ENCODE measurements at regions not wholly inside any gene's neighbourhood (a gene's known extent, or its start where the extent isn't known, plus 50 kb on each side); places are given as distances from the start of the nearest gene placed in this dataset.

DNA sequence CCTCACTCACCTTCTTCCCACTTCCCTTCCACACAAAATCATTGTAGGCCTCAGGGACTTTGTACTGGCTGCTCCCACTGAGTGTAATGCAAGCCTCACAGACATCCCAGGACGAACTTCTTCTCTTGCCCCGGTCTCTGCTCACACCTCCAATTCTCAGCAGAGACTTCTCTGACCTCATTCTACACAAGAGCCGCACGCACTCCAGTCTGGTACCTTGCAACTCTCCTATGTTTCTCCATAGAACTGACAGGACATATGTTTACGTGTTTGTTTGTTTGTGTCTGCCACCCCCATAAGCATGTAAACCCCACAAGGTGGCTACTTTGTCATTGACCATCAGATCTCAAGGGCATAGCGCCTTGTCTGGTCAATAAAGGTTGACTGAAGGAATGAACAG is 350.8 kb downstream of the AJAP1 start:
- DNase-seq (ENCODE audit: low read depth, low spot score), result no peak
- in situ Hi-C loops (cut with HindIII; ENCODE audit: low pct_unique_long_range_greater_than_20kb, low sequenced_read_pairs), result no loop called here

DNA sequence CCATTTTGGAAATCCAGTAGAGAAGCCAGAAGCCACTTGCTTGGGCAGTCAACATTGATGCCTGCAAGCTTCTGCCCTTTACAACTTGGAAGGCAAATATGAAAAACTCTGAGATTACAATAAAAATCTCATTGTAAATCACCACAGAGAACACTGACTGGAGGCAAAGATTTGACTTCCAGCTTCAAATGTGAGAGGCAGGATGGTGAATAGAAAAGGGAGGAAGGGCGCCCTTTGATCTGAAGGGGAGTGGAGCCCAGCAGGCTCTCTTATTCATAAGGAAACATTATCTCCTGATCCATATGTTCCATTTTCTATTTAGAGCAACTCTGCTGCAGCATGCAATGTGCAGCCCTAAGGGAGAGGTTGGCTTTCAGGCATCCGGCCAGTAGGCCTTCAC is 348.3 kb downstream of the AJAP1 start:
- DNase-seq (ENCODE audit: low read depth, low spot score), result no peak
- in situ Hi-C loops (cut with HindIII; ENCODE audit: low pct_unique_long_range_greater_than_20kb, low sequenced_read_pairs), result no loop called here

DNA sequence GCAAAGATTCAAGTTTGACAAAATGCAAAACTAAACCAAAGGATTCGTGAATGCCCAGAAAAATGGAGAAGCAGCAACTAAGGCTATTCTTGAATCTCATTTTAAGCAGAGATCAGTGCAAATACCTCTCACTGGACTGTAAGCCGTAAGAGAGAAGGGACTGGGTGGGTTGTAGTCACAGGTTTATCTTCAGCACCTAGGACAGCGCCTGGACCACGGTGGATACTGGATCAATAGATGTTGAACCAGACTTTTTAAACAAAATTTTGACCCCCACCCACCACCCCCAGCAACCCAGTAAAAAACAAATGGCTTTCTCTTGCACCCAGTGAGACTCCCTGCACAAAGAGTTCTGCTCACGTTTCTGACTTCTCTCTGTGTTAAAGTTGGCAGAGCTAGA is 347.1 kb downstream of the AJAP1 start:
- no peak for DNase-seq (ENCODE audit: low read depth, low spot score)
- in situ Hi-C loops (cut with HindIII; ENCODE audit: low pct_unique_long_range_greater_than_20kb, low sequenced_read_pairs), result no loop called here

DNA sequence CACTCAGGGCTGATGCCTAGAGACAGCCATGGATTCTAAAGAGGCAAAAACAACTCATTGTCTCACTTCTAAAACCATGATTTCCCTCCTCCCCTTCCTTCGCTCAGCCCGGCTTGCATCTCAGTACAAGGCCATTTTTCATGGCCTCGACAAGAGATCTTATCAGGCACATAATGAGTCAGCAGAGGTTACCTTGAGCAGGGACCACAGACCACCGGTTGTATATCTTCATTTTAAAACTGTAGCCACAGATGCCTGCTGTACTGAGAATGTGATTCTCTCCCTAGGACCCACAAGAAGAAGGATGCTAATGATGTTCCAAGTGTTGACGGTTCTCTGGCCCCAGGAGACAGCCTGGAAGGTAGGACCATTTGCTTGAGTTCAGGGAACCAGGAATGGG is 331.9 kb downstream of the AJAP1 start:
- in situ Hi-C loops (cut with HindIII; ENCODE audit: low pct_unique_long_range_greater_than_20kb, low sequenced_read_pairs), result no loop called here
- DNase-seq (ENCODE audit: low read depth, low spot score), result no peak

DNA sequence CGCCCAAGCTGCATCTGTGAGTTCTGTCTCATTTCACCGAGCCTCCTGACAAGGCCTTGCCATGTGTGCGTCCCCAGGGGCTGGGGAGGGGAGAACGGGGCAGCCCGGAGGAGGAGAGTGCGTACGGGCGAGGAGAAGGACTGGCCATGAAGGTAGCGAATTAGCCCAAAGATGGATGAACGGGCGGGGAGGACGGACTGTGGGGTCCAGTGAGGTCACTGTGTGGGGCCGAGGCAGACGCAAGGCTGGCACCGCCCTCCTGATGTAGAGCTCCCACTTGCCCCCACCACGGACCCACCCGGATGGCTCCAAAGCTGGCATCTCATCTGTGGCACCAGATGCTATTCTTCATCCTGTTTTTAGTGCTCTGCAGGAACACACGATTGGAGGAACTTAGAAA is 330.4 kb downstream of the AJAP1 start:
- in situ Hi-C loops (cut with HindIII; ENCODE audit: low pct_unique_long_range_greater_than_20kb, low sequenced_read_pairs), result no loop called here
- DNase-seq (ENCODE audit: low read depth, low spot score), result no peak

DNA sequence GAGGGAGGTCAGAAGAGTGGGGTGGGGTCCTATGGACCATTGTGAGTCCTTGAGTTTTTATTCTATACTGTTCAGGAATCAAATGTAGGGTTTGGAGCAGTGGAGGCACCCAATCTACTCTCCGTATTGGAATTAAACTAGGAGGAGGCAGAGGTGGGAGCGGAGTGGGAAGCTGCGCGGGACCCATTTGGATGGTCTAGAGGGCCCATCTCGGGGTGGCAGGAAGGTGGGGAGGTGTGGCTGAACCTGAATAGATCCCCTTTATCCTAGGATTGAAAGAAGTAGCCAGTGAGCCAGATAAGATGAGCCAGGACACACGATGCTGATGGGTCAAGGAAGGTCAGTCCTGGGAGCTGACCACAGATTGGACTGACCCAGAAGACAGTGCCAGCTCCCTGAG is 325.8 kb downstream of the AJAP1 start:
- no peak for DNase-seq (ENCODE audit: low read depth, low spot score)
- in situ Hi-C loops (cut with HindIII; ENCODE audit: low pct_unique_long_range_greater_than_20kb, low sequenced_read_pairs), result no loop called here

DNA sequence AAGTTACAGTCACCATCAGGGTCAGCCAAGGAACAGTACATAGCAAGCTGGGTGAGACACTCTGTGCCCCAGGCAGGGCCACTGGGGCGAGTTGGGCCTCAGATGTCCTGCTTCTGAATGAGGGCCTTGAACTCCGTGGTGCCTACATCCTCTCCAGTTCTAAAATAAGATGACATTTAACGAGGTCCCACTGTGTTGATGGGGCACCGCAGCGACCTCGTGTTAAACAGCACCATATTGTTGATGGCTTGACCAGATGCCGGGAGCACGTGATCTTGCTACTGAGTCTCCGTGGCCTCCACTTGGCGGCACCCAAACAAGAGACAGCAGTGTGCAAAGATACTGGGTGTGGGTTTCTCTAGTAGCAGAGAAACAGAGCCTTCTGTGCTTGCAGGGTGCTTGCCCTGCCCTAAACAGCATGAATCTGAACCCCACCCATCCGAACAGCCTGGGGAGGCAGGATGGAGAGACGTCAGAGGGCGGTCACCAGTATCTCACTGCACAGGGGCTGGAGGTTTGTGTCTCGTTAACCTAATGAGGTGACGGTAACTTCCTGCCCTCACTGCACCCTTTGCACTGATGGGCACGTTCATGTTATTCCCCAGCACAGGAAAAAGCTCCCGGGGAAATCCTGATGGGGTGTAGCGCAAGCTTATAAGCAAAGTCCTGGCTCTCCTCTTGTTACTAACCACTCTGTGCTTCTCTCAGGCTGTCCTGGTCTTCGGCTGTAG is 324.4 kb downstream of the AJAP1 start:
- in situ Hi-C loops (cut with HindIII; ENCODE audit: low pct_unique_long_range_greater_than_20kb, low sequenced_read_pairs), result no loop called here
- peak; percentile 59 for DNase-seq (ENCODE audit: low read depth, low spot score)

DNA sequence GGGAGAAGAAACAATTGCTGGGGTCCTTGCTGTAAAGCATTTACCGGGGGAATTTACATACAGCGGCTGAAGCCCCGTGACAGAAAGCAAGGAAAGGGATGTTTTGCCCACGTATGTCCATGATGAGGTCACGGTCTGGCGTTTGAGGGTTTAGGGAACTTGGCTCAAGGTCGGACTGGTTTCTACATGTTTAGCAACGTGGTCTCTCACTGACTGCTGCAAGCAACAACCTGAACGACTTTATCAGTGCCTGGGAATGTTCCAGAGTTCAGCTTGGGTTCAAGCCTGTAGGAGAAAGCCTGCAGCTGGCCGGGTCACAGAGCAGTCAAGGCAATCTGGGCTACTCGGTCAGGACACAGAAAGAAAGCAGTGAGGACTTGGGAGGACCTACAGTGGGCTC is 323.3 kb downstream of the AJAP1 start:
- in situ Hi-C loops (cut with HindIII; ENCODE audit: low pct_unique_long_range_greater_than_20kb, low sequenced_read_pairs), result no loop called here
- no peak for DNase-seq (ENCODE audit: low read depth, low spot score)

DNA sequence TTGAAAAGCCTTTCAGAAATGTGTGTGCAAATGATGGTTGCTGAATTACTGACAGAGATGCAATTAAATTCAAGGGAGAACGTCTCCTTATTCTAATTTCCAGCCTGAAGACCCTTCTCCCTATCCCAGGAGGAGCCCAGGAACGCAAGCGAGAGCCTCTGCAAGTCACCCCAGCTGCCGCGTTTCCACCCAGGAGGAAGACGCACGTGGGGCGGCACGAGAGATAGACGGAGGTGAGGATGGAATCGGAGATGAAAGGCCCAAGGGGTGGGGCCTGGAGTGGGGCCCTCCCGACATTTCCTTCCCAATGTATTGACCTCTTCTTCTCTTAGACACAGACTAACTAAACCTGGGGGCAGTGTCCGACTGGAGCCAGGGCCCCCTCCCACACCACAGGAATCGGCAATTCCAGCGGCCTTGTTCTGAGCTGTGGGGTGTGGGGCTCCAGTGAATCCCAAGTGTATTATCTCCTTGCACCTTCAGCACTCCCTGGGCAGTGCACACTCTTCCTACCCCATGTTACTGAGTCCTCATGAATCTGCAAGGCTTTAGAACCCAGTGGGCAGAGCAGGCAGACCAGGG is 322.5 kb downstream of the AJAP1 start:
- DNase-seq (ENCODE audit: low read depth, low spot score), result no peak
- in situ Hi-C loops (cut with HindIII; ENCODE audit: low pct_unique_long_range_greater_than_20kb, low sequenced_read_pairs), result no loop called here

DNA sequence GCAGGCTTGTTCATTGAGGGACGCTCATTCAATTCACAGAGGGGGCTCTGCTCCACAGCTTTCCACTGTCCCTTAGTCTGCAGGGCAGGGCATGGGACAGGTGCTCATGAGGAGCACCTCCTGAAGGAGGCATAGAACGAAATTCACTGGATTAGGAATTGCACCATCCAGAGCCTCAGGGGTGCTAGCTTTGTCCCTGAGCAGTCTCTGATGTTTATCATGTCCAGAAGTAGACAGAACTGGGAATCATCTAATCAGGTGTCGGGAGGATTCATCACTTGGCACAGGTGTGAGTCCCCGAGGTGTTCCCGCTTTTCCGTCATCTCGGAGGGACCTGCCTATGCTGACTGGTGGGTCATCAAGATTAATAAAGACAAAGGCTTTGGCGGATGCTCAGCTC is 321.4 kb downstream of the AJAP1 start:
- DNase-seq (ENCODE audit: low read depth, low spot score), result no peak
- in situ Hi-C loops (cut with HindIII; ENCODE audit: low pct_unique_long_range_greater_than_20kb, low sequenced_read_pairs), result no loop called here

DNA sequence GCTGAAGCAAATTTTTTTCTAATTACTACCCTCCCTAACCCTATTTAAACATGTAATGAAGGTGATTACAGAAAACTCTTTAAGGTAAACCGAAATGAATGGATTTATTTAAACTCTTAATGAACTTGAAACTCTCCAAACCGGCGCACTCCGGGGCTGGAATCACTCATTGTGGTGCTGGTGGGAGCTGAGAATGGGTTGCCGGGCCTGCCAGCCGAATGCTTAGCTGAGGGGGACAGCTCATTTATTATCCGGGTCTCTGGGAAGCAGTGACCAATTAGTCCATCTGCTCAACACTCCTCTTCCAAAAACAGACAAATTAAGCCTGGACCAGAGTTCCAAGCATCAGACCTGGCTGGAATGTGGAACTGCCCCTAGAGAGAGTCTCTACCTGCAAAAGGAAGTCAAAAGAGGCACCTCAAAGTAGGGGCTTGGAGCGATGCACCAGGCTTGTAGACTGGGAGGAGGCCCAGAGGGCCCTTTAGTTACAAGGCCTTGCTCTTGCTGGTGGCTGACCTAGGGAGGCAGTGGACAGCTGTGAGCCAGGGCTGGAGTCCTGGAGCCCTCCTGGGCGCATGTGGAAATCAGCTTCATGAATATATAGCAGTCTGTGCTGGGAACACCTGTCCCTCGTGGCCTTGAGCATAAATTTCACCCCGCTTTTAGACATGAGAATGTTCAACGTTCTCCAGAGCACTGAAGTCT is 320.7 kb downstream of the AJAP1 start:
- DNase-seq (ENCODE audit: low read depth, low spot score), result no peak
- in situ Hi-C loops (cut with HindIII; ENCODE audit: low pct_unique_long_range_greater_than_20kb, low sequenced_read_pairs), result no loop called here

DNA sequence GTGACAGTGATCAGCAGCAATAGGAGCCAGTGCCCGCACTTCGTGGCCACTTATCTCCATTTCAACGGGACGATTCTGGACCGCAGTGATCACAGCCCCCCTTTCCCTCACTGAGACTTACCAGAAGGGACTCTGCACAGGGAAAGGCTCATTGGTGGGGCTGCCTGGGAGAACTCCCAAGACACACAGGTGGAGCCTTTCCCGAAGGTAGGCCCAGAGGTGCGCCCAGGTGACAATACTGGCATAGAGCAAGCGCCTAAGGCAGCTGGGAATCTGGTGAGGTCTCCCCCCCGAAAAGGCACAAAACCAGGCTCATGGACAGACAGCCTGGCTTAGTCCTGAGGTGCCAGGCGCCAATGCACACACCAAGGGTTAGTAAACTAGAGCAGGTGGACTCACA is 318.9 kb downstream of the AJAP1 start:
- no peak for DNase-seq (ENCODE audit: low read depth, low spot score)

DNA sequence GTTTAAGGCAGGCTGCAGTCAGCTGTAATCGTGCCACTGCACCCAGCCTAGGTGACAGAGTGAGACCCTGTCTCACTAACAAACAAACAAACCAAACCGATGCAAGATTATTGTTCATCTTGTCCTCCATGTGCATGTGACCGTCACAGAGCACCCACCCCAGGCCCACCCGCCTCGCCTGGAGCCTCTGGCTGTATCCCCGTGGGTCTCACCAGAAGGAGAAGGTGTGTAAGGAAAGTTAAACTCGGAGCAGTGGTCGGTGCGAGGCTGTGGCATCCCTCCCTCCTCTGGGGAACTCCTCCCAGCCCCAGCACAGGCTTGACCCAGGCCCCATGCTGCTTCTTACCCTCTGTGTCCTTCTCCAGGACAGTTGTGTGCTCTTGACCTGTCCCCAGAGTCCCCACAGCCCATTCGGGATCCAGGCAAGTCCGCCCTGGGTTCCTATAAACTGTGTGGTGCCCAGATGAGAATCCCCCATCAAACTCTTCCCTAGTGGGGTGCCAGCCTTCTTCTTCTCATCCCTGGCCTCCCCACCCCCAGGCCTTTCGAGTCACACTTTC is 318.4 kb downstream of the AJAP1 start:
- DNase-seq (ENCODE audit: low read depth, low spot score), result no peak
- in situ Hi-C loops (cut with HindIII; ENCODE audit: low pct_unique_long_range_greater_than_20kb, low sequenced_read_pairs), result no loop called here

More for the DNA sequence above, 318.9 kb downstream of the AJAP1 start:
- in situ Hi-C loops (cut with HindIII; ENCODE audit: low pct_unique_long_range_greater_than_20kb, low sequenced_read_pairs), result no loop called here

DNA sequence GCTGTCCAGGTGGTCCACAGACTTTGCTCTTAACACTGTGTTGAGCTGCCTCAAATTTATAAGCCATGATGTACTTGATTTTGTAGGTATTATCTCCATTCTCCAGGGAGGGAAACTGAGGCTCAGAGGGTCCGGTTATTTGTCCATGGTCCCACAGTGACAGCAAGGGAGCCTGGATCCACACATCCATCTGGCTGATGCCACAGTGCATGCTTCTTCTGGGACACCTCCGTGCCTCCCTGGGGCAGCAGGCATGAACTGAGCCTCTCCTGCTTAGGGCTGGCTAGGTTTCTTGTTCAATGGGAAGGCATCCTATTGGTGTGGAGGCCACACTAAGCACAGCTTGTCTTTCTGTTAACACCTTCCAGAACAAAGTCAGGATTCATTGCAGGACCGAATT is 317.3 kb downstream of the AJAP1 start:
- no peak for DNase-seq (ENCODE audit: low read depth, low spot score)
- in situ Hi-C loops (cut with HindIII; ENCODE audit: low pct_unique_long_range_greater_than_20kb, low sequenced_read_pairs), result no loop called here

DNA sequence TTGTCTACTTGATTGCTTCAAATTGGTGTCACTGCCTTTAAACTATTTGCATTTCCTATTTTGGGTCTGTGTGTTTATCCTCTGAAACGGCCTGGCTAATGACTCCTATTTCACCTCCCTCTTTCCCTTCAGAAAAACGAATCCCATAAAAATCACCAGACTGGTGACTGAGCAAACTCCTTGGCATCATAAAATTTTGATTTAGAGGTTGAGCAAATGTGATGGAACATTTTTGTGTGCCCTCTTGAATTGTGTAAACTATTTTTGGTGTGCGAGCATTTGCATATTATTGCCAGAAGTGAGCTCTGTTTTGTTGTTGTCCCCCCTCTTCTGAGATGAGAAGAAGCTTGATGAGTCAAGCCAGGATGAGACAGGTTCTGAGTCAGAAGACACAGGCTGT is 316.1 kb downstream of the AJAP1 start:
- DNase-seq (ENCODE audit: low read depth, low spot score), result no peak
- in situ Hi-C loops (cut with HindIII; ENCODE audit: low pct_unique_long_range_greater_than_20kb, low sequenced_read_pairs), result no loop called here

DNA sequence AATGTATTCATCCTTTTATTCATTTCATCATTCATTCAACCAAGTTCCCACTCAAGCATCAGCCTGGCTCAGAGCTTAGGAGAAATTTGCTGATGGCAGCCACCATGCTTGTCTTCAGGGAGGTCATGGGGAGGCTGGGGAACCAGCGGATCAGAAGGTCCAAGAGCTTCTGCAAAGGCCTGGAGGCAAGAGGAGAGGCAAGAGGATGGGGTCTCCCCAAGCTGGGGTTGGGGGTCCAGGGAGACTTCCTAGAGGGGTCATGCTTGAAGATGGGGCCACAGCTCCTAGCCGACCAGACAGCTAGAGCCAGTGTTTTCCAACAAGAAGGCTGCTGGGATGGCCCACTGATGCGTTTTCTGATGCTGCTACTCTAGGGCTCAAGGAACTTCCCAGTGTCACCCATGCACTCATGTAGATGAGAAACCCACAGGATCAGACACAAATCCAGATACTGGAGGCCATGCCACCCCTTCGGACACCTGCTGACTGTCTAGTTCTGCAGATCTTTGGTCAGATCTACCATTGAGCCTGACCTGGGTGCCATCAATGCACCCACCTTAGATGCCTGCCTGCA is 315.2 kb downstream of the AJAP1 start:
- in situ Hi-C loops (cut with HindIII; ENCODE audit: low pct_unique_long_range_greater_than_20kb, low sequenced_read_pairs), result no loop called here
- no peak for DNase-seq (ENCODE audit: low read depth, low spot score)

DNA sequence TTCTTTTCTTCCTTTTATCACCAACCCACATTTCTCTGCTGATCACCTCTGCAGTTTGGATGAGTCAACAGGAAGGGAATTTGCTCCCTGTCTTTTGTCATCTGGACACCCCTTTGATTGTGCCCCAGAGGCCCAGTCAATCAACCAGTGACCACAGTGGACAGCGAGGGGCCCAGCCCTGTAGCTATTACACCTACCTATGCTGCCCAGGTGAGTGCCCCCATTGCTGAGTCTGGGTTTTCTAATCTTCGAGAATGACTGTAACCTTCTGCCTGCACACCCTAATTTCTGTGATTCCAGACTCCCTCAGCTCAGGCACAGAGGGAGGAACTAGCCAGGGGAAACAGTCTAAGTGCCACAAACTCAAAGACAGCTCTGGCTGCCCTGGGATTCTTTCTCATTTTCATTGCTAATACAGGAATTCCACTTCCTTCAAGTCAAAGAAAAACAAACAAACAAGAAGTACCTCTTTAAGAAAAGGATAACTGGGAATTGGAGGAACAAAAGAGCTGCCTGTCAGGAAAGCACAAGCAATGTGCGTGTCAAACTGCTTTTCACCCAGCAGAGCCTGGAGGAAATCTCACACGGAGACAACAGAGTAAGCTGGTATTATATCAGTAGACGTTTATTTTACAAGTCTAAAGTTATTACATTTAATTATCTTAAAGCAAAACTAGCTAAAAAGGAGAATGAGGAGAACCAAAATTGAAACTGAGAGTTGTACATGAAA is 311.1 kb downstream of the AJAP1 start:
- in situ Hi-C loops (cut with HindIII; ENCODE audit: low pct_unique_long_range_greater_than_20kb, low sequenced_read_pairs), result no loop called here
- DNase-seq (ENCODE audit: low read depth, low spot score), result no peak
